B cell (primary cell): ENCODE measurements at regions not wholly inside any gene's neighbourhood (a gene's known extent, or its start where the extent isn't known, plus 50 kb on each side); places are given as distances from the start of the nearest gene placed in this dataset.

Source experiments
- ATAC-seq: fragments of 200-7000 bp; cut with Tn5 transposase; one replicate; pipeline ENCODE4 v1.10.0; 2021; ENCODE audit warnings: low read depth, mild to moderate bottlenecking, moderate number of reproducible peaks, moderate library complexity
- CTCF ChIA-PET: fragments of 350-600 bp; sonication (Branson Sonifier 250); formaldehyde crosslinking; loops from one replicate; lab custom pipeline; 2021; ENCODE audit warnings: antibody characterized with exemption, inconsistent platforms; lab: Charles Lee
- POLR2A ChIA-PET: fragments of 350-600 bp; sonication (Branson Sonifier 250); formaldehyde crosslinking; loops from one replicate; lab custom pipeline; 2021; ENCODE audit warnings: antibody characterized with exemption; lab: Charles Lee
- DNase-seq: peaks from one replicate; pipeline ENCODE4 v3.0.0; 2013
- H2AFZ ChIP-seq: 2 replicates; pipeline ENCODE4 v1.6.1; 2012; ENCODE audit warnings: mild to moderate bottlenecking, low read depth, low read length; ENCODE audit not compliant: insufficient read depth, poor library complexity, severe bottlenecking
- H3K27ac ChIP-seq, 2 donors: 1 replicate in 1 of 2; 2 replicates in 1 of 2; pipeline ENCODE4 v1.5.1; 2012 to 2013; ENCODE audit warnings: low read length in 2 of 2, mild to moderate bottlenecking in 2 of 2, moderate library complexity in 1 of 2
- H3K27me3 ChIP-seq, 4 experiments: fragments of 200-600 bp in 1 of 4; sonication (generic) in 1 of 4; replicated peaks in 1 of 4; 1 replicate in 2 of 4; 2 replicates in 2 of 4; pipeline versions ENCODE4 v1.6.1 to v1.7.0; 2013 to 2016; ENCODE audit warnings: low read length in 3 of 4, mild to moderate bottlenecking in 2 of 4, mixed read lengths in 1 of 4, moderate library complexity in 1 of 4; ENCODE audit not compliant: insufficient read depth in 4 of 4, control insufficient read depth in 3 of 4; ENCODE audit errors: control extremely low read depth in 1 of 4
- H3K36me3 ChIP-seq, 2 experiments: replicated peaks in 1 of 2; 1 replicate in 1 of 2; 2 replicates in 1 of 2; pipeline versions ENCODE4 v1.6.1 to v1.7.1; 2013; ENCODE audit warnings: low read length in 1 of 2; ENCODE audit not compliant: insufficient read depth in 2 of 2, control insufficient read depth in 1 of 2; ENCODE audit errors: control extremely low read depth in 1 of 2, extremely low read depth in 1 of 2
- H3K4me1 ChIP-seq, 2 donors: fragments of 200-600 bp in 1 of 2; sonication (generic) in 1 of 2; 1 replicate in 1 of 2; 2 replicates in 1 of 2; pipeline versions ENCODE4 v1.5.1 to v1.6.1; 2013 to 2017; ENCODE audit warnings: low read length in 2 of 2; ENCODE audit not compliant: control insufficient read depth in 2 of 2, insufficient read depth in 2 of 2
- H3K4me2 ChIP-seq: replicated peaks from 2 replicates; pipeline ENCODE3; 2012; ENCODE audit warnings: mild to moderate bottlenecking, low read depth, low read length; ENCODE audit not compliant: poor library complexity, severe bottlenecking
- H3K4me3 ChIP-seq, 5 experiments: fragments of 200-600 bp in 1 of 5; sonication (generic) in 1 of 5; 1 replicate in 3 of 5; 2 replicates in 2 of 5; pipeline versions ENCODE4 v1.5.1 to v1.7.0; 2011 to 2016; ENCODE audit warnings: low read length in 4 of 5, mild to moderate bottlenecking in 4 of 5, low read depth in 2 of 5, control low read depth in 1 of 5, moderate library complexity in 1 of 5; ENCODE audit not compliant: insufficient read depth in 1 of 5; ENCODE audit errors: control extremely low read depth in 1 of 5, extremely low read depth in 1 of 5
- H3K79me2 ChIP-seq: fragments of 200-600 bp; sonication (generic); one replicate; pipeline ENCODE4 v1.6.0; 2016; ENCODE audit warnings: low read length; ENCODE audit not compliant: control insufficient read depth, insufficient read depth
- H3K9ac ChIP-seq: fragments of 200-600 bp; sonication (generic); 2 replicates; pipeline ENCODE4 v1.6.1; 2017; ENCODE audit warnings: mild to moderate bottlenecking, low read length, moderate library complexity
- H3K9me3 ChIP-seq, 3 donors: one replicate each; pipeline versions ENCODE4 v1.6.1 to v1.7.1; 2013; ENCODE audit warnings: low read length in 2 of 3; ENCODE audit not compliant: control insufficient read depth in 2 of 3, insufficient read depth in 1 of 3; ENCODE audit errors: control extremely low read depth in 1 of 3
- H4K20me1 ChIP-seq: 2 replicates; pipeline ENCODE4 v1.6.0; 2012; ENCODE audit warnings: mild to moderate bottlenecking, low read length; ENCODE audit not compliant: insufficient read depth, control insufficient read depth, poor library complexity, severe bottlenecking
- H3K27ac Mint-ChIP-seq: one replicate; pipeline ENCODE4 v1.8.0; 2021; ENCODE audit warnings: mixed read lengths
- H3K27me3 Mint-ChIP-seq: one replicate; pipeline ENCODE4 v1.8.0; 2021; ENCODE audit warnings: mixed read lengths
- H3K4me1 Mint-ChIP-seq: one replicate; pipeline ENCODE4 v1.8.0; 2021; ENCODE audit warnings: mixed read lengths
- H3K4me3 Mint-ChIP-seq: one replicate; pipeline ENCODE4 v1.8.0; 2021; ENCODE audit warnings: mixed read lengths
- H3K9me3 Mint-ChIP-seq: one replicate; pipeline ENCODE4 v1.8.0; 2022; ENCODE audit warnings: mixed read lengths; ENCODE audit not compliant: insufficient read depth
- CTCF ChIP-seq: fragments of 200-600 bp; IDR thresholded peaks from one replicate; pipeline ENCODE4 v1.8.0; 2022; ENCODE audit warnings: antibody characterized with exemption, mild to moderate bottlenecking
- EZH2 ChIP-seq: IDR thresholded peaks from 2 replicates; pipeline ENCODE4 v1.6.1; 2012; ENCODE audit warnings: borderline replicate concordance, low read depth, mild to moderate bottlenecking, moderate library complexity, low read length; ENCODE audit not compliant: insufficient read depth, poor library complexity, severe bottlenecking
- WGBS: methylation state at CpG from one replicate; pipeline ENCODE4 v1.1.5; 2013; ENCODE audit warnings: missing lambda C conversion rate; ENCODE audit not compliant: insufficient coverage; 5-methylcytosine and 5-hydroxymethylcytosine counted together
- intact Hi-C: fragments of 100-400 bp; cut with micrococcal nuclease; formaldehyde crosslinking; loops from one replicate; pipeline ENCODE4 v1.10.0; 2022

DNA sequence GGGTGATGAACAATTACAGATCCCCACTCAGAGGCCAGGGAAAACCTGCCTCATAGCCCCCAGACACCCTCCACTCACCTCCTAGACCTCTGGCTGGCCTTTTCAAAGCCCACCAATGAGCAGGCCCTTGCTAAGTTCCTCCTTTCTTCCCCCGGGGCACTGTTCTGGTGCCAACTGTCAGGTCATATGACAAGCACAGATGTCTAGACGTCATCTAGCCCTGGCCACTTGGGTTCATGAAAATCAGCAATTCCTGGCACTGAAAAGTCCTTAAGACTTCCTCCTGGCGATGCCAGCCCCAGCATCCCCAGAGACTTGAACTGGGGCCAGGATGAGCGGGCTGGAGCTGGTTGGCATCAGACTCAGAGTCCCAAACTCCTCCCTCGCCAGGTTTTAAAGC lies 115.6 kb upstream of the NALF2 start:
- Mint-ChIP-seq H3K4me3 (no peak overlapping the region), H3K9me3 (no peaks in the 10 kb centered on the region), H3K27me3 (no peaks in the 10 kb centered on the region), H3K27ac (no peak overlapping the region), H3K4me1 (no peaks in the 10 kb centered on the region)
- Histone ChIP-seq H3K79me2 (no peaks in the 10 kb centered on the region), H3K9me3 (no peaks in the 10 kb centered on the region), H2AFZ (no peak overlapping the region), H3K4me3 (no peak overlapping the region), H3K36me3 (no peaks in the 10 kb centered on the region), H4K20me1 (no peaks in the 10 kb centered on the region), H3K9ac (no peak overlapping the region), H3K4me2 (no peak overlapping the region), H3K27ac (no peak overlapping the region), H3K4me1 (no peaks in the 10 kb centered on the region), H3K27me3 (no peaks in the 10 kb centered on the region)
- DNase-seq, result no peak
- intact Hi-C loops, result no loop called here
- no peak for TF ChIP-seq CTCF
- no peak for TF ChIP-seq EZH2
- ATAC-seq, result no peak
- WGBS, result 12% methylated on average over 5 of the region's 5 CpGs
- CTCF ChIA-PET, result interaction anchor here (1.1 kb wide), 1 partner anchor 561 kb away, joined by 3 read pairs; no protein-coding TSS in a partner anchor
- POLR2A ChIA-PET, result no interaction called here

DNA sequence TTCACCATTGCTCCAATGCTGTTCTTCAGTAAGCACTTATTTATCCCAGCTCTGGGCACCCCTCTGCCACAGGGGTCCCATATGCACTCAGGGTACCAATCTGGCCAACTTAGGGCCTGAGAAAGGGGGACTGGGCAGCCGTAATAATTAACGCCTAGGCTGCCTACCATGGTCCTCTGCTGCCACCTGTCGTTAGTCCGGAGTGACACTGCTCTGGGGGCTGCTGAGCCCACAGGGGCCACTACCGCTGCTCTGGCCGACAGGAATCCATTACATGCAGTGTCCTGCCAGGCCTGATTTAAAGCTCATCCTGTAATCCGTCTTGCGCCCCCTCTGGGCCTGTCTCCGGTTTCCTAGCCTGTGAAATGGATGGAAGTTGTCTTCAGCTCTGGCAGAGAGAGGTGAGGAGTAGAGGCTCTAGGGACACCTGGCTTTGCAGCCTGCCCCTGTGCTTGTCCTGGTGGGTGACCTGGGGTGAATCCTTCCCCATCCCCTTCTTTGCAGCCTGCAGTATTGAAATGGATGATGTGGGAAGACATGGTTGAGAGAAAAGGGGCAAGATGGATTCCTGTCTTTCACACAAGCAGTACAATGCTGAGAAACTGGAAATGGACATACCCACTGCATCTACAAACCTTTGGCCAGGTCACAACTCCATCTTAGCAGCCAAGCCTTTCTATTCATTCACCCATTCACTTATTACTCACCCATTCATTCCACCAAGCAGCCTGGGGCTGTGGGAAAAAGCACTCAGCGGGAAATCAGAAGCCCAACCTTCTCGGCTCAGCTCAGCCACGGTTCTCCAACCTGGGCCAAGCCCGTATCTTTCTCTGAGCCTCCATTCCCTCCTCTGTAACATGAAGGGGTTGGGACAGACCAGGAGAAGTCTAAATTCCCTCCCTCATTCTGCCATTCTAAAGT lies 116.3 kb upstream of the NALF2 start:
- no peak overlapping the region for H2AFZ ChIP-seq
- Mint-ChIP-seq H3K4me1 (no peaks in the 10 kb centered on the region), H3K27me3 (no peaks in the 10 kb centered on the region), H3K9me3 (no peaks in the 10 kb centered on the region), H3K27ac (no peak overlapping the region), H3K4me3 (no peak overlapping the region)
- H3K4me1 ChIP-seq, result no peaks in the 10 kb centered on the region
- no peak overlapping the region for H3K4me2 ChIP-seq
- no peak overlapping the region for H3K9ac ChIP-seq
- no peaks in the 10 kb centered on the region for H4K20me1 ChIP-seq
- intact Hi-C loops, result loop anchor here (2.0 kb wide), 1 partner anchor 559 kb away; the partner anchor contains the start of gene EFNB1
- 0% methylated on average over 6 of the region's 13 CpGs for WGBS
- no peaks in the 10 kb centered on the region for H3K36me3 ChIP-seq
- no peaks in the 10 kb centered on the region for H3K27me3 ChIP-seq
- no peaks in the 10 kb centered on the region for H3K9me3 ChIP-seq
- no peak overlapping the region for H3K27ac ChIP-seq
- H3K4me3 ChIP-seq, result no peak overlapping the region
- TF ChIP-seq EZH2 (no peak), CTCF (peak; percentile 36)
- no peak for ATAC-seq
- ChIA-PET POLR2A (no interaction called here), CTCF (interaction anchor here (0.6 to 1.2 kb wide), 3 partner anchors 559 to 560 kb away, joined by 3 to 4 read pairs (median 4); partner anchors contain the start of gene EFNB1)
- H3K79me2 ChIP-seq, result no peaks in the 10 kb centered on the region
- peak; percentile 22 for DNase-seq
